Smooth muscle cell (in vitro differentiated cells): ENCODE measurements at regions not wholly inside any gene's neighbourhood (a gene's known extent, or its start where the extent isn't known, plus 50 kb on each side); places are given as distances from the start of the nearest gene placed in this dataset.

Source experiments
- DNase-seq: peaks from one replicate; lab custom pipeline; 2025; ENCODE audit not compliant: unreplicated experiment; lab: John Stamatoyannopoulos, UW
- H2AFZ ChIP-seq: fragments of 200-600 bp; sonication (generic); 2 replicates; pipeline ENCODE4 v1.6.0; 2016; ENCODE audit warnings: antibody characterized with exemption, low read depth, mild to moderate bottlenecking
- H3F3A ChIP-seq: fragments of 200-600 bp; sonication (generic); 2 replicates; pipeline ENCODE4 v1.6.0; 2017; ENCODE audit warnings: antibody characterized with exemption, low read depth
- H3K27ac ChIP-seq: fragments of 200-600 bp; sonication (generic); 2 replicates; pipeline ENCODE4 v1.5.1; 2016; ENCODE audit warnings: low read depth, mild to moderate bottlenecking
- H3K27me3 ChIP-seq: fragments of 200-600 bp; sonication (generic); 2 replicates; pipeline ENCODE4 v1.6.1; 2016; ENCODE audit warnings: low read depth, mild to moderate bottlenecking
- H3K36me3 ChIP-seq: fragments of 200-600 bp; sonication (generic); 2 replicates; pipeline ENCODE4 v1.5.1; 2016; ENCODE audit warnings: low read depth
- H3K4me1 ChIP-seq: fragments of 200-600 bp; sonication (generic); 2 replicates; pipeline ENCODE4 v1.5.1; 2016; ENCODE audit warnings: low read depth
- H3K4me2 ChIP-seq: fragments of 200-600 bp; sonication (generic); 2 replicates; pipeline ENCODE4 v1.6.0; 2016; ENCODE audit warnings: mild to moderate bottlenecking
- H3K4me3 ChIP-seq: fragments of 200-600 bp; sonication (generic); 2 replicates; pipeline ENCODE4 v1.5.1; 2016; ENCODE audit warnings: mild to moderate bottlenecking
- H3K79me2 ChIP-seq: fragments of 200-600 bp; sonication (generic); 2 replicates; pipeline ENCODE4 v1.6.0; 2016; ENCODE audit warnings: low read depth, mild to moderate bottlenecking
- H3K9ac ChIP-seq: fragments of 200-600 bp; sonication (generic); 2 replicates; pipeline ENCODE4 v1.6.0; 2016; ENCODE audit warnings: low read depth
- H3K9me3 ChIP-seq: fragments of 200-600 bp; sonication (generic); replicated peaks from 2 replicates; pipeline ENCODE4 v1.5.1; 2016; ENCODE audit warnings: low read depth
- H4K20me1 ChIP-seq: fragments of 200-600 bp; sonication (generic); 2 replicates; pipeline ENCODE4 v1.6.0; 2016; ENCODE audit warnings: low read depth
- WGBS: methylation state at CpG from one replicate; pipeline ENCODE4 v1.1.7; 2016; ENCODE audit warnings: low lambda C conversion rate; 5-methylcytosine and 5-hydroxymethylcytosine counted together
- TF ChIP-seq, protein P1 (sequence below): fragments of 200-600 bp; sonication (generic); IDR thresholded peaks from 2 replicates; pipeline ENCODE4 v1.5.1; 2017; ENCODE audit warnings: borderline replicate concordance, mild to moderate bottlenecking, antibody characterized with exemption; ENCODE audit not compliant: insufficient read depth, poor library complexity, severe bottlenecking

DNA sequence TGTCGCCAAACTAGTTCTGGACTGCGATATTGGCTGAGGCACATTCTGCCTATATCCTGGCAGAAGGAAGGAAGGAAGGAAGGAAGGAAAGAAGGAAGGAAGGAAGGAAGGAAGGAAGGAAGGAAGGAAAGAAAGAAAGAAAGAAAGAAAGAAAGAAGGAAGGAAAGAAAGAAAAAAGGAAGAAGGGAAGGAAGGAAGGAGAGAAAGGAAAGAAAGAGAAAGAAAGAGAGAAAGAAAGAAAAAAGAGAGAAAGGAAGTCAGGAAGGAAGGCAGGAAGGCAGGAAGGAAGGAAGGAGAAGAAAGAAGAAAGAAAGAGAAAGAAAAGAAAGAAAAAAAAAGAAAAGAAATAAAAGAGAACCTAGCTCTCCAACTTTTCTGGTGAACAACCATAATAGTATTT lies 587.1 kb downstream of the RBFOX1 start:
- Histone ChIP-seq H3K9me3 (no peaks in the 10 kb centered on the region), H3K27ac (no peak overlapping the region), H3K9ac (no peak overlapping the region), H2AFZ (no peak overlapping the region), H3K36me3 (no peaks in the 10 kb centered on the region), H3K4me1 (no peaks in the 10 kb centered on the region), H3K4me2 (no peak overlapping the region), H3F3A (no peaks in the 10 kb centered on the region), H3K27me3 (no peaks in the 10 kb centered on the region), H3K4me3 (no peak overlapping the region), H3K79me2 (no peaks in the 10 kb centered on the region), H4K20me1 (no peaks in the 10 kb centered on the region)
- DNase-seq, result no peak
- TF ChIP-seq, protein P1, sequence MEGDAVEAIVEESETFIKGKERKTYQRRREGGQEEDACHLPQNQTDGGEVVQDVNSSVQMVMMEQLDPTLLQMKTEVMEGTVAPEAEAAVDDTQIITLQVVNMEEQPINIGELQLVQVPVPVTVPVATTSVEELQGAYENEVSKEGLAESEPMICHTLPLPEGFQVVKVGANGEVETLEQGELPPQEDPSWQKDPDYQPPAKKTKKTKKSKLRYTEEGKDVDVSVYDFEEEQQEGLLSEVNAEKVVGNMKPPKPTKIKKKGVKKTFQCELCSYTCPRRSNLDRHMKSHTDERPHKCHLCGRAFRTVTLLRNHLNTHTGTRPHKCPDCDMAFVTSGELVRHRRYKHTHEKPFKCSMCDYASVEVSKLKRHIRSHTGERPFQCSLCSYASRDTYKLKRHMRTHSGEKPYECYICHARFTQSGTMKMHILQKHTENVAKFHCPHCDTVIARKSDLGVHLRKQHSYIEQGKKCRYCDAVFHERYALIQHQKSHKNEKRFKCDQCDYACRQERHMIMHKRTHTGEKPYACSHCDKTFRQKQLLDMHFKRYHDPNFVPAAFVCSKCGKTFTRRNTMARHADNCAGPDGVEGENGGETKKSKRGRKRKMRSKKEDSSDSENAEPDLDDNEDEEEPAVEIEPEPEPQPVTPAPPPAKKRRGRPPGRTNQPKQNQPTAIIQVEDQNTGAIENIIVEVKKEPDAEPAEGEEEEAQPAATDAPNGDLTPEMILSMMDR, result no peak
- whole genome bisulfite sequencing, result 81% methylated on average over 2 of the region's 2 CpGs

DNA sequence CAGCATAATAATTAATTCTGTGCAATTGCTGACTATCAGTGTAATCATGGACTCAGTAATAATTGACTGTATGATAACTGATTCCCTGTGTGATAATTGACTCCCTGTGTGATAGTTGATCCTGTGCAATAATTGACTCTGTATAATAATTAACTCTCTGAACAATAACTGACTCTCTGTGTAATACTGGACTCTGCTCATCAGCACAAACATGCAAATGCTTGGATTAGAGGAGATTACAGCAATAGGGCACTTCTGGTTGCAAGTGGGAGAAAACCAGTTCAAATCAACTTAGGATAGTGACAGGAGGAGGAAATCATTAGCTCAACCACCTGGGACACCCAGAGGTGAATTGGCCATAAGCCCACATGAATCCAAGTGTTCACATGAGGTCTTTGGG lies 582.1 kb downstream of the RBFOX1 start:
- H3K4me3 ChIP-seq, result no peak overlapping the region
- H4K20me1 ChIP-seq, result no peaks in the 10 kb centered on the region
- TF ChIP-seq, protein P1, result no peak
- H3K4me2 ChIP-seq, result no peak overlapping the region
- H3K27ac ChIP-seq, result no peak overlapping the region
- no peaks in the 10 kb centered on the region for H3K27me3 ChIP-seq
- no peak for DNase-seq
- H3K9ac ChIP-seq, result no peak overlapping the region
- no peak overlapping the region for H2AFZ ChIP-seq
- H3F3A ChIP-seq, result no peaks in the 10 kb centered on the region
- no peaks in the 10 kb centered on the region for H3K36me3 ChIP-seq
- no peaks in the 10 kb centered on the region for H3K4me1 ChIP-seq
- no peaks in the 10 kb centered on the region for H3K79me2 ChIP-seq
- no peaks in the 10 kb centered on the region for H3K9me3 ChIP-seq

DNA sequence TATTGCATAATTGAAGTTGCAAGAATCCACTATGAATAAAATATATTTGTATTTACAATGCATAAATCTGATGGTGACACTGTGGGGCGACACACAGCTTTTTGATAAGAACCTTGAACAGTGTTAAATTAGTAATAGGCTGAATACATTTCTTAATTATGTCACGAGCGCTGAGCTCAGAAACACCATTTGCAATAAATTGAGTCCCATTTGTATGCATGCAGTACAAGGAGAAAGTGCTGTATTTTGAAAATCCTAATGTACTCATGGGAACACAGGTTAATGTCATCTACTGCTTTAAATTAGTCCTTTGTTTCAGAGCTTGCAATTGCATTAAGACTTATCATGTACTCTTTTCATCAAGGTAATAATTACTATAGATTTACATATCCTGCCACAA lies 579.5 kb downstream of the RBFOX1 start:
- WGBS, result 88% methylated on average over 3 of the region's 3 CpGs
- no peak overlapping the region for H3K9ac ChIP-seq
- H3K4me2 ChIP-seq, result no peak overlapping the region
- no peaks in the 10 kb centered on the region for H3K9me3 ChIP-seq
- H3K36me3 ChIP-seq, result no peaks in the 10 kb centered on the region
- TF ChIP-seq, protein P1, result no peak
- no peaks in the 10 kb centered on the region for H3K79me2 ChIP-seq
- no peak overlapping the region for H3K4me3 ChIP-seq
- DNase-seq, result no peak
- no peaks in the 10 kb centered on the region for H4K20me1 ChIP-seq
- no peaks in the 10 kb centered on the region for H3K4me1 ChIP-seq
- no peaks in the 10 kb centered on the region for H3F3A ChIP-seq
- no peak overlapping the region for H2AFZ ChIP-seq
- H3K27ac ChIP-seq, result no peak overlapping the region
- H3K27me3 ChIP-seq, result no peaks in the 10 kb centered on the region

DNA sequence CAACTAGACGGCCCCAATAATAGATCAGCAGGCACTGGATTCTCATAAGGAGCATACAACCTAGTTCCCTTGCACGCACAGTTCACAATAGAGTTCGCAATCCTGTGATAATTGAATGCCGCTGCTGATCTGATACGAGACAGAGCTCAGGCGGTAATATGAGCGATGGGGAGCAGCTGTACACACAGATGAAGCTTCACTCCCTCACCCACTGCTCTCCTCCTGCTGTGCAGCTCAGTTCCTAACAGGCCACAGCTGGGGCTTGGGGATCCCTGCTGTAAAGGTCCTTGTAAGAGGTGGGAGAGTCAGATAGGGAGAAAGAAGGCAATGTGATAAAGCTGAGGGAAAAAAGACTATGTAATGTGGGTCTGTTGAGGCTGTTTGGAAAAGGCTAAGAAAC lies 577.5 kb downstream of the RBFOX1 start:
- Histone ChIP-seq H3F3A (no peaks in the 10 kb centered on the region), H3K27ac (no peak overlapping the region), H3K9ac (no peak overlapping the region), H3K4me3 (no peak overlapping the region), H3K4me1 (no peaks in the 10 kb centered on the region), H4K20me1 (no peaks in the 10 kb centered on the region), H3K27me3 (no peaks in the 10 kb centered on the region), H3K79me2 (no peaks in the 10 kb centered on the region), H2AFZ (no peak overlapping the region), H3K4me2 (no peak overlapping the region), H3K9me3 (no peaks in the 10 kb centered on the region), H3K36me3 (no peaks in the 10 kb centered on the region)
- TF ChIP-seq, protein P1, result no peak
- WGBS, result 80% methylated on average over 7 of the region's 7 CpGs
- DNase-seq, result no peak
